Karpas-422 (cell line): ENCODE measurements at regions not wholly inside any gene's neighbourhood (a gene's known extent, or its start where the extent isn't known, plus 50 kb on each side); places are given as distances from the start of the nearest gene placed in this dataset.
"Not testable (repeated sequence)": the region's sequence is repeated elsewhere in the genome, so short reads cannot be mapped to it uniquely, and the experiment has no call there.

ENCODE experiments used
- DNase-seq: peaks from one replicate; pipeline ENCODE4 v3.0.0-alpha.2; 2015
- H2AFZ ChIP-seq: fragments of 200-600 bp; sonication (generic); 2 replicates; pipeline ENCODE4 v1.6.1; 2014; ENCODE audit warnings: antibody characterized with exemption, low read length, mixed read lengths
- H3K27ac ChIP-seq: fragments of 200-600 bp; sonication (generic); 2 replicates; pipeline ENCODE4 v1.5.1; 2014; ENCODE audit warnings: mild to moderate bottlenecking, low read length, moderate library complexity
- H3K27me3 ChIP-seq: fragments of 200-600 bp; sonication (generic); 2 replicates; pipeline ENCODE4 v1.6.1; 2014; ENCODE audit warnings: low read length, mixed read lengths
- H3K36me3 ChIP-seq: fragments of 200-600 bp; sonication (generic); 2 replicates; pipeline ENCODE4 v1.6.1; 2014; ENCODE audit warnings: low read length, mixed read lengths; ENCODE audit not compliant: insufficient read depth
- H3K4me1 ChIP-seq: fragments of 200-600 bp; sonication (generic); 2 replicates; pipeline ENCODE4 v1.6.1; 2014; ENCODE audit warnings: mild to moderate bottlenecking, low read length, mixed read lengths
- H3K4me2 ChIP-seq: fragments of 200-600 bp; sonication (generic); 2 replicates; pipeline ENCODE4 v1.6.1; 2014; ENCODE audit warnings: low read length, low read depth, mild to moderate bottlenecking; ENCODE audit not compliant: poor library complexity, severe bottlenecking
- H3K4me3 ChIP-seq: fragments of 200-600 bp; sonication (generic); 2 replicates; pipeline ENCODE4 v1.5.1; 2014; ENCODE audit warnings: mild to moderate bottlenecking, antibody characterized with exemption, low read length, mixed read lengths
- H3K79me2 ChIP-seq: fragments of 200-600 bp; sonication (generic); 2 replicates; pipeline ENCODE4 v1.6.1; 2014; ENCODE audit warnings: mild to moderate bottlenecking, low read length, mixed read lengths
- H3K9ac ChIP-seq: fragments of 200-600 bp; sonication (generic); 2 replicates; pipeline ENCODE4 v1.6.0; 2014; ENCODE audit warnings: low read length
- H3K9me2 ChIP-seq: fragments of 200-600 bp; sonication (generic), shearing (Covaris generic); replicated peaks from 2 replicates; pipeline ENCODE4 v1.6.0; 2014; ENCODE audit warnings: mild to moderate bottlenecking, low read length, moderate library complexity; ENCODE audit not compliant: insufficient read depth
- H3K9me3 ChIP-seq: fragments of 300-700, 200-600 bp; sonication (generic); 2 replicates; pipeline ENCODE4 v1.6.1; 2014; ENCODE audit warnings: low read length, mixed read lengths
- H4K20me1 ChIP-seq: fragments of 200-600 bp; sonication (generic); 2 replicates; pipeline ENCODE4 v1.6.1; 2014; ENCODE audit warnings: mild to moderate bottlenecking, antibody characterized with exemption, low read length, low read depth; ENCODE audit not compliant: insufficient read depth

DNA sequence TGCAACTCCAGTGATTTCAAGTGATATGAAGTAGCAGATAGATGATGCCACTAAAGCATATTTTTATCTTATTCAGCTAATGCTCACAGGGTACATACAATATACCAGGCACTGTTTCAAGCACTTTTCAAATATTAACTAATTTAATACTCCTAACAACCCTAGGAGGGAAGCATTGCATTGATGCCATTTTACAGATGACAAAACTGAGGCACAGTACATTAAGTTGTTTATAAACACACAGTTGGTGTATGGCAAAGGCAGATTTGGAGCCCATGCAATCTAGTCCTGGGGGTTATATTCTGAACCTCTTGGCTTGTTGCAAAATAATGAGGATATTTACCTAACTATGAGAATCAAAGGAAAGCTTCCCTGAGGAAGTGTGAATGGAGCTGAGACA is 371.0 kb downstream of the SFMBT2 start:
- Histone ChIP-seq H3K4me3 (no peak overlapping the region), H3K9ac (no peak overlapping the region), H2AFZ (no peak overlapping the region), H4K20me1 (peaks cover 2% of the 10 kb centered on the region; the same call in 1 of the 2 replicates), H3K79me2 (no peaks in the 10 kb centered on the region), H3K4me2 (no peak overlapping the region), H3K9me2 (no peaks in the 10 kb centered on the region), H3K36me3 (no peaks in the 10 kb centered on the region), H3K27ac (no peak overlapping the region), H3K4me1 (no peaks in the 10 kb centered on the region), H3K27me3 (no peaks in the 10 kb centered on the region), H3K9me3 (no peaks in the 10 kb centered on the region)
- DNase-seq, result no peak

- Histone ChIP-seq H3K4me1 (no peaks in the 10 kb centered on the region), H2AFZ (no peak overlapping the region), H3K4me2 (no peak overlapping the region), H3K27me3 (no peaks in the 10 kb centered on the region), H3K27ac (no peak overlapping the region), H3K79me2 (no peaks in the 10 kb centered on the region), H3K9me3 (no peaks in the 10 kb centered on the region), H3K36me3 (no peaks in the 10 kb centered on the region), H4K20me1 (peaks cover 2% of the 10 kb centered on the region; the same call in 1 of the 2 replicates), H3K9me2 (no peaks in the 10 kb centered on the region), H3K9ac (no peak overlapping the region), H3K4me3 (no peak overlapping the region)
- no peak for DNase-seq
Observed at GRCh38 chr10:7038416-7038815, 372.4 kb downstream of the SFMBT2 start.

DNA sequence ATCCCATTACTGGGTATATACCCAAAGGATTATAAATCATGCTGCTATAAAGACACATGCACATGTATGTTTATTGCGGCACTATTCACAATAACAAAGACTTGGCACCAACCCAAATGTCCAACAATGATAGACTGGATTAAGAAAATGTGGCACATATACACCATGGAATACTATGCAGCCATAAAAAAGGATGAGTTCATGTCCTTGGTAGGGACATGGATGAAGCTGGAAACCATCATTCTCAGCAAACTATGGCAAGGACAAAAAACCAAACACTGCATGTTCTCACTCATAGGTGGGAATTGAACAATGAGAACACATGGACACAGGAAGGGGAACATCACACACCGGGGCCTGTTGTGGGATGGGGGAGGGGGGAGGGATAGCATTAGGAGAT is 373.4 kb downstream of the SFMBT2 start:
- not testable (repeated sequence) for DNase-seq, H3K4me1 ChIP-seq, H3K27me3 ChIP-seq, H3K27ac ChIP-seq, H4K20me1 ChIP-seq, H3K4me2 ChIP-seq, H3K9ac ChIP-seq, H3K9me3 ChIP-seq, H3K79me2 ChIP-seq, H3K4me3 ChIP-seq, H2AFZ ChIP-seq, H3K36me3 ChIP-seq, H3K9me2 ChIP-seq

GRCh38 chr10:7036951-7037350 is 373.9 kb downstream of the SFMBT2 start:
- no peaks in the 10 kb centered on the region for H3K4me1 ChIP-seq
- H3K27ac ChIP-seq, result no peak overlapping the region
- no peaks in the 10 kb centered on the region for H3K9me2 ChIP-seq
- H3K36me3 ChIP-seq, result no peaks in the 10 kb centered on the region
- no peak overlapping the region for H3K9ac ChIP-seq
- no peak for DNase-seq
- no peaks in the 10 kb centered on the region for H3K9me3 ChIP-seq
- no peaks in the 10 kb centered on the region for H3K27me3 ChIP-seq
- peaks cover 2% of the 10 kb centered on the region; the same call in 1 of the 2 replicates for H4K20me1 ChIP-seq
- H3K79me2 ChIP-seq, result no peaks in the 10 kb centered on the region
- no peak overlapping the region for H3K4me2 ChIP-seq
- H2AFZ ChIP-seq, result no peak overlapping the region
- H3K4me3 ChIP-seq, result no peak overlapping the region

DNA sequence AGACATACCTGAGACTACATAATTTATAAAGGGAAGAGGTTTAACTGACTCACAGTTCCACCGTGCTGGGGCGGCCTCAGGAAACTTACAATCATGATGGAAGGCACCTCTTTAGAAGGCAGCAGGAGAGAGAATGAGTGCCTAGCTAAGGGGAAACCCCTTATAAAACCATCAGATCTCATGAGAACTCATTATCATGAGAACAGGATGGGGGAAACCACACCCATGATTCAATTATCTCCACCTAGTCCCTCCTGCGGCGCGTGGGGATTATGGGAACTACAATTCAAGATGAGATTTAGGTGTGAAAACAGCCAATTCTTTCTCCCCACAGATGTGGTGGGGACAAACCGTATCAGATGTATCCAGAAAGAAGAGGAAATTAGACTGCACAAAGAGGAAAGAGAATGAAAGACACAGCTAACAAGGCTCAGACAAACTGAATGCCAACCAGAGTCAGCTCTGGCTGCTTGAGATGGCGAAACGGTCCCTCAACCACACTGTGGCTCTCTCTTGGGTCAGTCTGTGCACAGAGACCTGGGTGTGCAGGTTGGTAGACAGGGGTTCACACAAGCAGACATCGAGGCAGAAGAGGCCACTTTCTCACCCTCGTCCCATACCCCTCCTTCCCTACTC is 375.6 kb downstream of the SFMBT2 start:
- DNase-seq, result no peak

GRCh38 chr10:7033031-7033430 is 377.8 kb downstream of the SFMBT2 start:
- H3K9me3 ChIP-seq, result no peaks in the 10 kb centered on the region
- H3K9me2 ChIP-seq, result no peaks in the 10 kb centered on the region
- H3K27ac ChIP-seq, result no peak overlapping the region
- DNase-seq, result no peak
- no peaks in the 10 kb centered on the region for H3K79me2 ChIP-seq
- no peak overlapping the region for H3K4me2 ChIP-seq
- H3K4me3 ChIP-seq, result no peak overlapping the region
- no peak overlapping the region for H3K9ac ChIP-seq
- H2AFZ ChIP-seq, result no peak overlapping the region
- no peaks in the 10 kb centered on the region for H3K27me3 ChIP-seq
- H4K20me1 ChIP-seq, result no peaks in the 10 kb centered on the region
- H3K36me3 ChIP-seq, result no peaks in the 10 kb centered on the region
- no peaks in the 10 kb centered on the region for H3K4me1 ChIP-seq

More for the DNA sequence above, 375.6 kb downstream of the SFMBT2 start:
- no peaks in the 10 kb centered on the region for H3K9me2 ChIP-seq
- H3K79me2 ChIP-seq, result no peaks in the 10 kb centered on the region
- H3K9ac ChIP-seq, result no peak overlapping the region
- no peaks in the 10 kb centered on the region for H3K9me3 ChIP-seq
- peaks cover 2% of the 10 kb centered on the region; the same call in 1 of the 2 replicates for H4K20me1 ChIP-seq
- H3K4me1 ChIP-seq, result no peaks in the 10 kb centered on the region
- H2AFZ ChIP-seq, result no peak overlapping the region
- no peak overlapping the region for H3K4me2 ChIP-seq
- H3K36me3 ChIP-seq, result no peaks in the 10 kb centered on the region
- H3K4me3 ChIP-seq, result no peak overlapping the region
- no peaks in the 10 kb centered on the region for H3K27me3 ChIP-seq
- no peak overlapping the region for H3K27ac ChIP-seq

GRCh38 chr10:7030134-7030855 is 380.5 kb downstream of the SFMBT2 start:
- Histone ChIP-seq H3K27ac (no peak overlapping the region), H3K9me3 (no peaks in the 10 kb centered on the region), H3K27me3 (no peaks in the 10 kb centered on the region), H3K4me1 (no peaks in the 10 kb centered on the region), H4K20me1 (no peaks in the 10 kb centered on the region), H3K79me2 (no peaks in the 10 kb centered on the region), H3K36me3 (no peaks in the 10 kb centered on the region), H3K9ac (no peak overlapping the region), H3K4me3 (no peak overlapping the region), H3K4me2 (no peak overlapping the region), H2AFZ (no peak overlapping the region), H3K9me2 (no peaks in the 10 kb centered on the region)
- no peak for DNase-seq

DNA sequence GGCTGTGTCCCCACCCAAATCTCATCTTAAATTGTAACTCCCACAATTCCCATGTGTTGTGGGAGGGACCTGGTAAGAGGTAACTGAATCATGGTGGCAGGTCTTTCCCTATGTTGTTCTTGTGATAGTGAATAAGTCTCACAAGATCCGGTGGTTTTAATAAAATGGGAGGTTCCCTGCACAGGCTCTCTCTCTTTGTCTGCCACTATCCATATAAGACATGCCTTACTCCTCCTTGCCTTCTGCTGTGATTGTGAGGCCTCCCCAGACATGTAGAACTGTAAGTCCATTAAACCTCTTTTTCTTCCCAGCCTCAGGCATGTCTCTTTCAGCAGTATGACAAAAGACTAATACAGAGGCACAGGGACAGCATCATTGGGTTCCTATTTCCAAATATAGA is 381.2 kb downstream of the SFMBT2 start:
- H3K4me2 ChIP-seq, result no peak overlapping the region
- no peaks in the 10 kb centered on the region for H3K4me1 ChIP-seq

More for the DNA sequence above, 381.2 kb downstream of the SFMBT2 start:
- Histone ChIP-seq H3K9me2 (no peaks in the 10 kb centered on the region), H3K4me3 (no peak overlapping the region), H3K36me3 (no peaks in the 10 kb centered on the region), H3K79me2 (no peaks in the 10 kb centered on the region), H4K20me1 (no peaks in the 10 kb centered on the region), H2AFZ (no peak overlapping the region), H3K27ac (no peak overlapping the region), H3K27me3 (no peaks in the 10 kb centered on the region), H3K9me3 (no peaks in the 10 kb centered on the region), H3K9ac (no peak overlapping the region)
- DNase-seq, result no peak
